ENCODE measurements at regions not wholly inside any gene's neighbourhood (a gene's known extent, or its start where the extent isn't known, plus 50 kb on each side); places are given as distances from the start of the nearest gene placed in this dataset.

- DNase-seq (ENCODE audit: extremely low read depth, low read depth): no peak
- TF ChIP-seq, protein P1, sequence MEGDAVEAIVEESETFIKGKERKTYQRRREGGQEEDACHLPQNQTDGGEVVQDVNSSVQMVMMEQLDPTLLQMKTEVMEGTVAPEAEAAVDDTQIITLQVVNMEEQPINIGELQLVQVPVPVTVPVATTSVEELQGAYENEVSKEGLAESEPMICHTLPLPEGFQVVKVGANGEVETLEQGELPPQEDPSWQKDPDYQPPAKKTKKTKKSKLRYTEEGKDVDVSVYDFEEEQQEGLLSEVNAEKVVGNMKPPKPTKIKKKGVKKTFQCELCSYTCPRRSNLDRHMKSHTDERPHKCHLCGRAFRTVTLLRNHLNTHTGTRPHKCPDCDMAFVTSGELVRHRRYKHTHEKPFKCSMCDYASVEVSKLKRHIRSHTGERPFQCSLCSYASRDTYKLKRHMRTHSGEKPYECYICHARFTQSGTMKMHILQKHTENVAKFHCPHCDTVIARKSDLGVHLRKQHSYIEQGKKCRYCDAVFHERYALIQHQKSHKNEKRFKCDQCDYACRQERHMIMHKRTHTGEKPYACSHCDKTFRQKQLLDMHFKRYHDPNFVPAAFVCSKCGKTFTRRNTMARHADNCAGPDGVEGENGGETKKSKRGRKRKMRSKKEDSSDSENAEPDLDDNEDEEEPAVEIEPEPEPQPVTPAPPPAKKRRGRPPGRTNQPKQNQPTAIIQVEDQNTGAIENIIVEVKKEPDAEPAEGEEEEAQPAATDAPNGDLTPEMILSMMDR (IDR thresholded peaks at IDR 0.05; ENCODE audit: low read depth, low read length, missing control alignments): no peak
- no peak overlapping the region for H3K4me3 ChIP-seq (replicated peaks; ENCODE audit: low read depth, low read length)
These were observed 57.8 kb upstream of the ATXN1 start for GRCh38 chr6:16818992-16819626.

GRCh38 chr6:16817594-16817993, 56.3 kb upstream of the ATXN1 start:
- DNase-seq (ENCODE audit: extremely low read depth, low read depth): no peak
- H3K4me3 ChIP-seq (replicated peaks; ENCODE audit: low read depth, low read length): no peak overlapping the region
- TF ChIP-seq, protein P1 (IDR thresholded peaks at IDR 0.05; ENCODE audit: low read depth, low read length, missing control alignments): no peak

DNA sequence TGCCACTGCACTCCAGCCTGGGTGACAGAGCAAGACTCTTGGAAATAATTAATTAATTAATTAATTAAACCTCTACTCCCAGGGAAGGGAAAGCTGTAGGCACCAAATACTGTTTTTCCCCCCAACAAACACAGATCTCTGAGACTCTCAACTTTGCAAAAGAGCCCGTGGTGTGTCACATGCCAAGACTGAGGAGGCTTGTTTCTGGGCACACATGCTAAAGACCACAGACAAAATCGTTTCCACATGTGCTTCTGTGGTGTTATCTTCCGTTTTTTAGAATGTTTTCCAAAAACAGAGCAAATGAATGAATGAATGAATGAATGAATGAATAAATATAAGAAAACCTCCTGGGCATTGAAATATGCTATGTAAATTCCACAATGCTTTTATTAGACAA, 55.6 kb upstream of the ATXN1 start:
- DNase-seq (ENCODE audit: extremely low read depth, low read depth): no peak
- no peak overlapping the region for H3K4me3 ChIP-seq (replicated peaks; ENCODE audit: low read depth, low read length)
- TF ChIP-seq, protein P1 (IDR thresholded peaks at IDR 0.05; ENCODE audit: low read depth, low read length, missing control alignments): no peak

DNA sequence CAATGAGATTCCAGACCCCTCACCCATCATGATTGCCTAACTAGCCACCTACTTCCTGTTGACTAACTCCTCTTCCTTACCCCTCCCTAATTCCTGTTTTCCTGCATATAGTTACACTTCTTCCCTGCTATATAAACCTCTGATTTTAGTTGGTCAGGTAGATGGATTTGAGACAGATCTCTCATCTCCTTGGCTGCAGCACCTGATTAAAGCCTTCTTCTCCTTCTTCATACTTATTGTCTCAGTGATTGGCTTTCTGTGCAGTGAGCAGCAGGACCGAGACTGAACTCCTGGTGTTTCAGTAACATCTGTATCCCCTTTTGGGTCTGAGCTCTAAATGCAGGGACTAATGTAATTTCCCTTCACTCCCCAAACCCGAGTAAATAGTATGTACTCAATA, 51.7 kb upstream of the ATXN1 start:
- DNase-seq (ENCODE audit: extremely low read depth, low read depth): no peak
- TF ChIP-seq, protein P1 (IDR thresholded peaks at IDR 0.05; ENCODE audit: low read depth, low read length, missing control alignments): no peak
- no peak overlapping the region for H3K4me3 ChIP-seq (replicated peaks; ENCODE audit: low read depth, low read length)

DNA sequence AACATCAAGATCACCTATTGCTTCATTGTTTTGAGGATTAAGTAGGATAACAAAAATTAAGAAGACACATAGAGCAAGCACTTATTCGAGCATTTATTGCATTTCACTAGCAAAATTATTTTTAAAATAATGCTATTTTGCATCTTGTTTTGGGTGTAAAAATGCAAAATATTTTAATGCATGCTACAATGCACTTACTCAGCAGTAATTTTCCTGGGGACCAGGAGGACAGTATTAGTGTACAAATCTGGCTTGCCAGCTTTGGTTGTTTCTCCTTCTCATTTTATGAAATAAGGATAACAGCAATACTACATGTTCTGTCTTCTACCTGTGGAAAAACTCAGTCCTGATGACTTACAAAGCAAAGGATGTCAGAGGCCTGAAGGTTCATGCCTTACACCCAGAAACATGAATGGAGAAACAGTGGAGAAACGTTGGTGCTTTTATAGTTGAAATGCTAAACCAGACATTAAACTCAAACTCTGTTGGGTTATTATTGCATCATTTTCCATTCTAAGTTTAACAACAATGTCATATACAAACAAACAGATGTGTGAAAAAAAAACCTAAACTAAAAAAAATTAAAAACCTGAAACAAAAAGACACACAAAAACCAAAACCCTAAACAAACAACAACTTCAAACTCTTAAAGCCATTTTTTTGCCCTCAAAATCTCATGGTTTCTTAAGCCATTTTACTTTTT, 50.2 kb upstream of the ATXN1 start:
- DNase-seq (ENCODE audit: extremely low read depth, low read depth): no peak
- no peak overlapping the region for H3K4me3 ChIP-seq (replicated peaks; ENCODE audit: low read depth, low read length)
- TF ChIP-seq, protein P1 (IDR thresholded peaks at IDR 0.05; ENCODE audit: low read depth, low read length, missing control alignments): no peak

Measured in HFF-Myc (cell line).